ENCODE measurements at regions not wholly inside any gene's neighbourhood (a gene's known extent, or its start where the extent isn't known, plus 50 kb on each side); places are given as distances from the start of the nearest gene placed in this dataset.

DNA sequence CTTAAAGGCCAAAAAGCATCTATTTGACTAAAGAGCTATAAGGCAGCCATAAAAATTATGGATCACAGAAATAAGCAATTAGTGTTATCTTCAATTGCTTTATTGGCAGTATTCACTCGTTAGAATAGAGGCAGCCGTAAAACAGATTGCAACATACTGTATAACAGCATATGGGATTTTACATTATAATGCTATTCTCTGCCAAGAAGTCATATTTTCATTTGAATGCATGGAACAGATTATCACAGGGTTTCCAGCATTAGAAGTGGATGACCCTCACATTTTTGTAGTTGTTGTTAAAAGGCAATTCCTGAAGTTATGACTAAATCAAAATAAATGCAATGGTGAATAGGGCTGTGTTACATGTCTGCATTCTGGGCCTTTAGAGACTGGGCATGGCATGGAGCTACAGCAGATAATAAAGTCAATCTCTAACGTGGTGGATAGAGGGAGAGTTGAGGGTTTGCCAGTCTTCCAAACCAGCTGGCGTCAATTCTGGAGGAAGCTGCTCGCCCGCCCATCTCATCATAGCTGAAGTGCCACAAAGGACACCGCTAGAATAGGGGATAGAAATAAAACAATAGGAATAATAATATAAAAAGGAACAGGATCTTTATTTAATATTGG lies 155.4 kb upstream of the VRK2 start:
- peak; percentile 73 for DNase-seq

DNA sequence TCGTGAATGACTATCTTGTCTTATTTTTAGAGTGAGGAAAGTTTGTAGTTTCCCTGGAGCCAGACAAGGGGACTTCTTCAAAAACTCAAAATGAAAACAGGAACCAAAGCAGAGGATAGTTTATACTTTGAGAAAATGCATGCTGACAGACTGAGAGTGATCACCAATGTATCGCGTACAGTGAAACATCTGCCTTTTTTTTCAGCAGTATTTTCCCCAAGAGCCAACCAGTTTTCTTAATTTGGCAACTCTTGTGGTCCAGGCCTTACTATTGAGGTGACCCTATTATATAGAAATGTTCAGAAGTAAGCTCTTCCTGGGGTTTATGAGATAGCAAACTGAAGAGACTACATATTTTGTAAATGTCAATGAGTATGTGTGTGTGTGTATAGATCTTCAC lies 153.7 kb upstream of the VRK2 start:
- no peak for DNase-seq

DNA sequence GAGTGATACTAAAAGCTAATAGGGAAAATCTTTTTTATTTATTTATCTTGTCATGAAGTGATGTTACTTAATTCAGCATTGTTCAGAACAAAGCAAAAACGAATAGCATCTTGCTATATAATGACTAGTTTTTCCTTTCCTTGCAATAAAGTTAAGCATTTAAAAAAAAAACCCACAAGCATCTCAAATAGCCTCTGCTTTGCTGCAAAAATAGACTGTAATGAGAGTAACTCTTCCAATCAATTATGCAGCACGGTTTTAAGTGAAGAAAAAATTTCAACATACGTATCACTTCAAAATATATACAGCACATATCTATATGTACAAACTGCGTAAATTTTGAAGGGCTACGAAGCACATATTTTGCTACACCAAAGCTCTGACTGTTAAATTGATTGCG lies 153.3 kb upstream of the VRK2 start:
- DNase-seq, result no peak

GRCh38 chr2:57893786-57894185 lies 152.8 kb upstream of the VRK2 start:
- DNase-seq, result peak; percentile 19

DNA sequence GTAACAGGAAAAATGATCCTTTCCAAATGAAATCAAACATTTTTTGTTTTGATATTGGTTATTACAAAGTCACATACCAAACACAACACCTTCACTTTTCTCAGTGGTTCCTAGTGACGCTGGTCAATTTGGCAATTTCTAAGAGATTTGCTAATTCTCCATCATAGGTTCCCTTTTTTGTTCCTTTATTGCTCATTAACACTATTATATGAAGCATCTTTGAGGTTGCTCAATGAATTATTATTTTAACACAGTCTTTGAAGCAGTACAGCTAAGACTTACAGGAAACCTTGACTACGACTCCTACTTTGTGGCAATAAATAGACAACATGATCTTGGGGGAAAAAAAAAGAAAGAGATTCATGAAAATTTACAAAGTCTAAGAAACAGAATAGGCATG lies 152.2 kb upstream of the VRK2 start:
- DNase-seq, result no peak

- DNase-seq, result no peak
Observed at GRCh38 chr2:57897920-57898319, 148.7 kb upstream of the VRK2 start.

GRCh38 chr2:57899898-57900297 lies 146.7 kb upstream of the VRK2 start:
- no peak for DNase-seq

- no peak for DNase-seq
Observed at GRCh38 chr2:57902578-57902977, 144.0 kb upstream of the VRK2 start.

GRCh38 chr2:57906152-57906732 lies 140.4 kb upstream of the VRK2 start:
- DNase-seq, result peak; percentile 67

- no peak for DNase-seq
Observed at GRCh38 chr2:57907411-57907810, 139.2 kb upstream of the VRK2 start.

GRCh38 chr2:57908736-57909161 lies 137.9 kb upstream of the VRK2 start:
- no peak for DNase-seq

- DNase-seq, result no peak
Observed at GRCh38 chr2:57918126-57918525, 128.5 kb upstream of the VRK2 start.

GRCh38 chr2:57920342-57920939 lies 126.2 kb upstream of the VRK2 start:
- DNase-seq, result no peak

DNA sequence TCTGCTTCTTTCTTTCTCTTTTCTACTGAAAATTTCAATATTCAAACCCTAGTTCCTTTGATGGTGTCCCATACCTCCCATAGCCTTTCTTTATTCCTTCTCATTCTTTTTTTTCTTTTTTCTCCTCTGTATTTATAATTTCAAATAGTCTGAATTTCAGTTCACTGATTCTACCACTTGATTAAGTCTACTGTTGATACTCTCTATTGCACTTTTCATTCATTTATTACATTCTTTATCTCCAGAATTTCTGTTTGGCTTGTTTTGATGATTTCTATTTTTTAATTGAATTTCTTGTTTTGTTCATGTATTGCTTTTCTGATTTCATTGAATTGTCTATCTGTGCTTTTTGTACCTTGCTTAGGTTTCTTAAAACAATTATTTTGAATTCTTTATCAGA lies 111.9 kb upstream of the VRK2 start:
- DNase-seq, result no peak

DNA sequence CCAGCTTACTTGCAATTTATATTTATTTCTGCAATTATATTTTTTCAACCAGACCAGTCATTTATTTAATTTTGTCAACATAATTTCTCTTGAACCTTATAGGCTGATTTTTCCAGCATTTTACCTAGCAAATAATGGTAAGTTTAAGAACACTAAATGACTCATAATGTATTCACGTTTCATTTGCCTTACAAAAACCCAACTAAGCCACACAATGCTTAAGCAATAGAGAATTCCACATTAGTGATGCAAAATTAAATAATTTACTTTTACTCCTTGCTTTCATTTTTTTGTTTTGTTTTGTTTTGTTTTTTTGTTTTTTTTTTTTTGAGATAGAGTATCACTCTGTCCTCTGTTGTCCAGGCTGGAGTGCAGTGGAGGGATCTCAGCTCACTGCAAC lies 110.4 kb upstream of the VRK2 start:
- DNase-seq, result no peak

GRCh38 chr2:57937456-57937855 lies 109.2 kb upstream of the VRK2 start:
- DNase-seq, result no peak

DNA sequence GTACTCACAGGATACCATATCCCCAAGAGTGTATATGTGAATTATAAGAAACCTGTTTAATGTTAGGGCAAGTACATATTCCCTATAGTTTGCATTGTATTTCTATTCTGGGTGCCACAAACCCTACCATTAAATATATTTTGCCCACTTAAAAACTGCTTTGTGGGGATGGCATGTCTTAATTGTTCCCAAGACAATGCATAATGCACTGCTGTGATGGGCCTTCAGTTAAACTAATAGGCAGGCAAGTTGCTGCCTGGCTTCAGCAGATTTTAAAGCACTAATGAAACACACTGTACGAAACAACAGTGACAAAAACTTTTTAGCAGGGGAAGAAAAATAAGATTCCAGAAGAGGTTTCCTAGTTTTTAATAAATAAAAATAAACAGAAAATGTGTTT lies 104.8 kb upstream of the VRK2 start:
- DNase-seq, result no peak

- peak; percentile 68 for DNase-seq
Observed at GRCh38 chr2:57943315-57943714, 103.3 kb upstream of the VRK2 start.

DNA sequence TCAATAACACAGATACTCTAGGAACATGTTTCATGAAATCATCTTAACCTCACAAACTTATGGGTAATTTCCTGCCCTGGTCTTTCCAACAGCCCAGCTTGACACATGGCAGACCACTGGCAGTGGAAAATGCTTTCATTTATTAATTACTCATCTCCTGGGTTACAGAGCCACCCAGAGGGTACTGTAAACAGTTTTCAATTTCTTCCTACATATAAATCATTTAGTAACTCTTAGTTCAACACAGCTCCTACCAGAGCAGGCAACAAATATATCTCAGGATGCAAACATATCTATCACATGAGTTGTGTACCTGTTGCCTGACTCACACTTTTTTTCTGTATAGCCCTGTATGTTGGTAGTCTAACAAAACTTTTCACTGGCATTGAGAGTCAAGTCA lies 99.2 kb upstream of the VRK2 start:
- DNase-seq, result no peak

GRCh38 chr2:57954020-57954419 lies 92.6 kb upstream of the VRK2 start:
- DNase-seq, result no peak

GRCh38 chr2:57957238-57957637 lies 89.4 kb upstream of the VRK2 start:
- DNase-seq, result no peak

- no peak for DNase-seq
Observed at GRCh38 chr2:57959390-57959789, 87.2 kb upstream of the VRK2 start.

GRCh38 chr2:57962861-57963260 lies 83.7 kb upstream of the VRK2 start:
- no peak for DNase-seq

- DNase-seq, result no peak
Observed at GRCh38 chr2:57965219-57965618, 81.4 kb upstream of the VRK2 start.

DNA sequence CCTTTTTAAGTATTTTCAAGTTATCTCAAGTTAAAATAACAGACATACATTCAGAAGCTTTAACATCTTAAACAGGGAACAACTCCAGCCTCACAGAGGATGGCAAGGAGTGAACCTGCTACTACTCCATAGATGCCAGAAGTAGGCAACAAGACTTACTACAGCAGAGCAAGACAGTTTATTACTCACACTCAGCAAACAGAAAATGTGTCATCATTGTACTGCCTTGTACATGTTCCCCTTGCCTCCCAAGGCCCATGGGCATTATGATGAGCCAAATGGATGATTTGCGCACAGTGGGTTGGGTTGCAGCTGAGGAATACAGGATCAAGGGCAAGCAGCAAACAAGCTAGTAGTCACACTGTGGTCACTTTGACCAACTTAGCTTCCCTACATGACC lies 80.6 kb upstream of the VRK2 start:
- DNase-seq, result no peak
